Calu3 (cell line): ENCODE measurements at regions not wholly inside any gene's neighbourhood (a gene's known extent, or its start where the extent isn't known, plus 50 kb on each side); places are given as distances from the start of the nearest gene placed in this dataset.

Experiments used
- BruUV-seq: library from RNA; stranded (reverse); fragments of 400-500 nt; replicated peaks from 2 replicates; lab custom pipeline; 2021; lab: Mats Ljungman, UMichigan
- CTCF ChIA-PET: fragments of 300-600 bp; sonication (Branson Sonifier 250); formaldehyde crosslinking; loops from one replicate; lab custom pipeline; 2022; ENCODE audit warnings: antibody characterized with exemption; lab: Charles Lee
- DNase-seq: peaks from one replicate; pipeline ENCODE4 v3.0.0; 2022
- H3K27ac Mint-ChIP-seq: one replicate; pipeline ENCODE4 v1.8.0; 2022; ENCODE audit warnings: mixed read lengths; ENCODE audit not compliant: unreplicated experiment
- H3K27me3 Mint-ChIP-seq: one replicate; pipeline ENCODE4 v1.8.0; 2022; ENCODE audit warnings: mixed read lengths; ENCODE audit not compliant: unreplicated experiment
- H3K36me3 Mint-ChIP-seq: one replicate; pipeline ENCODE4 v1.8.0; 2022; ENCODE audit warnings: mild to moderate bottlenecking, moderate library complexity, mixed read lengths; ENCODE audit not compliant: insufficient read depth, unreplicated experiment
- H3K4me1 Mint-ChIP-seq: one replicate; pipeline ENCODE4 v1.8.0; 2022; ENCODE audit warnings: mild to moderate bottlenecking, low read depth, mixed read lengths; ENCODE audit not compliant: unreplicated experiment
- H3K4me3 Mint-ChIP-seq: one replicate; pipeline ENCODE4 v1.8.0; 2022; ENCODE audit warnings: mild to moderate bottlenecking, low read depth, moderate library complexity, mixed read lengths; ENCODE audit not compliant: unreplicated experiment
- H3K9me3 Mint-ChIP-seq: one replicate; pipeline ENCODE4 v1.8.0; 2022; ENCODE audit warnings: low read depth, mixed read lengths; ENCODE audit not compliant: unreplicated experiment
- intact Hi-C: fragments of 100-400 bp; cut with micrococcal nuclease; formaldehyde crosslinking; loops from one replicate; pipeline ENCODE4 v1.10.0; 2022; ENCODE audit not compliant: unreplicated experiment
- TF ChIP-seq, protein P1 (sequence below): fragments of 200-600 bp; IDR thresholded peaks from one replicate; pipeline ENCODE4 v1.8.0; 2022; ENCODE audit warnings: antibody characterized with exemption; ENCODE audit not compliant: unreplicated experiment

DNA sequence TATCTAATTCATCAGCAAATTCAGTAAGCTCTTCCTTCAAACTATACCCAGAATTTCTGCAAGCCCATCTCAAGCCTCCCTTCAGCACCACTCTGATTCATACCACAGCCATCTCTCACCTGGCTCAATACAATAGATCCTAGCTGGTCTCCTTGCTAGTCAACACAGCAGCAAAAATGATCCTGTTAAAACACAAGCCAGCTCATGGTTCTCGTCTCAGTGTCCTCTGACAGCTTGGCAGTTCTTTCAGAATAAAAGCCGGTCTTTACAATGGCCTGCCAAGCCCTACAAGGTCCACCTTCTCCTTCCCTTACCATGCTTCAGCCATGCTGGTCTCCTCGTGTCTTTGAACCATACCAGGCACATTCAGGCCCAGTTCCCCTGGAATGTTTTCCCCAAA lies 296.9 kb upstream of the RND3 start:
- CTCF ChIA-PET: no interaction called here
- H3K4me3 Mint-ChIP-seq: no peak overlapping the region
- H3K27ac Mint-ChIP-seq: no peak overlapping the region

DNA sequence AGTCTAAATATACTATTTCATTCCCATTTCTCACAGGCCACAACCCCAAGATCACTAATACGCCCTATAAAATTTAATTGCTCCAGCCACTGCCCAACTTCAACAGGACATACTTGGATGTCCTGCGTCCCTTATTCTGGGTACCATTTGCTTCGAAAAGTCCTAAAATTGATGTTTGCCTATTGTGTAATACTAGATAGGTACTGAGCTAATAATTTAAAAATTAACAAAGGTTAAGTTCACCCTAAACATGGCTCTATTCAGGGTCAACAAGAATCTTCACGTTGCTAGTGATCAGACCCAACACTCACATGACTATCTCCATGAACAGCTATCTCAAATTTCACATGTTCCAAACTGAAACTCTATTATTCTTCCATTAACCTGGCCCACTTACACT lies 296.4 kb upstream of the RND3 start:
- Mint-ChIP-seq H3K27me3 (no peaks in the 10 kb centered on the region), H3K4me3 (no peak overlapping the region), H3K9me3 (no peaks in the 10 kb centered on the region), H3K36me3 (no peaks in the 10 kb centered on the region), H3K4me1 (no peaks in the 10 kb centered on the region), H3K27ac (no peak overlapping the region)
- BruUV-seq: no TSS peak
- DNase-seq: no peak
- intact Hi-C loops: no loop called here
- CTCF ChIA-PET: no interaction called here
- TF ChIP-seq, protein P1, sequence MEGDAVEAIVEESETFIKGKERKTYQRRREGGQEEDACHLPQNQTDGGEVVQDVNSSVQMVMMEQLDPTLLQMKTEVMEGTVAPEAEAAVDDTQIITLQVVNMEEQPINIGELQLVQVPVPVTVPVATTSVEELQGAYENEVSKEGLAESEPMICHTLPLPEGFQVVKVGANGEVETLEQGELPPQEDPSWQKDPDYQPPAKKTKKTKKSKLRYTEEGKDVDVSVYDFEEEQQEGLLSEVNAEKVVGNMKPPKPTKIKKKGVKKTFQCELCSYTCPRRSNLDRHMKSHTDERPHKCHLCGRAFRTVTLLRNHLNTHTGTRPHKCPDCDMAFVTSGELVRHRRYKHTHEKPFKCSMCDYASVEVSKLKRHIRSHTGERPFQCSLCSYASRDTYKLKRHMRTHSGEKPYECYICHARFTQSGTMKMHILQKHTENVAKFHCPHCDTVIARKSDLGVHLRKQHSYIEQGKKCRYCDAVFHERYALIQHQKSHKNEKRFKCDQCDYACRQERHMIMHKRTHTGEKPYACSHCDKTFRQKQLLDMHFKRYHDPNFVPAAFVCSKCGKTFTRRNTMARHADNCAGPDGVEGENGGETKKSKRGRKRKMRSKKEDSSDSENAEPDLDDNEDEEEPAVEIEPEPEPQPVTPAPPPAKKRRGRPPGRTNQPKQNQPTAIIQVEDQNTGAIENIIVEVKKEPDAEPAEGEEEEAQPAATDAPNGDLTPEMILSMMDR: no peak

More for the DNA sequence above, 296.9 kb upstream of the RND3 start:
- TF ChIP-seq, protein P1: no peak
- Mint-ChIP-seq H3K4me1 (no peaks in the 10 kb centered on the region), H3K27me3 (no peaks in the 10 kb centered on the region), H3K36me3 (no peaks in the 10 kb centered on the region), H3K9me3 (no peaks in the 10 kb centered on the region)
- no peak for DNase-seq
- intact Hi-C loops: no loop called here
- BruUV-seq: no TSS peak

DNA sequence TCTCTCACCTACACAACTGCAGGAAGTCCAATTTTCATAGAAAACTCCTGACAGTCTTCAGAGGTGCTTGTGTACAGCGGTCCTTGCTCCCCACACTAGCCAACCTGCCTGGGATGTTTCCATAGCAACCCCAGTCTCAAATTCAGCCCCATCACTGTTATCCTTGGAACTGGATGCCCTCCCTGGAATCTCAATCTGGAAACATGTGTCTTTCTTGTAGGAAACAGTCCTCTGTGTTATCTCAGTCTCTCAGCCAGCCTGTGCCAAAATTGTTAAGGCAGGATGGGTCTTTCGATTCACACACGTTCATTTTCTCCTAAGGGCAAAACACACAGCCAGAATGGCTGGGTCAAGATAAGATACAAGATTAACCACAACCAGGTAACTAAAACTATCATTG lies 295.5 kb upstream of the RND3 start:
- H3K27me3 Mint-ChIP-seq: no peaks in the 10 kb centered on the region
- no peaks in the 10 kb centered on the region for H3K9me3 Mint-ChIP-seq
- intact Hi-C loops: no loop called here
- TF ChIP-seq, protein P1: no peak
- CTCF ChIA-PET: no interaction called here
- H3K36me3 Mint-ChIP-seq: no peaks in the 10 kb centered on the region
- H3K4me1 Mint-ChIP-seq: no peaks in the 10 kb centered on the region
- H3K27ac Mint-ChIP-seq: no peak overlapping the region
- no TSS peak for BruUV-seq
- DNase-seq: no peak
- H3K4me3 Mint-ChIP-seq: no peak overlapping the region

DNA sequence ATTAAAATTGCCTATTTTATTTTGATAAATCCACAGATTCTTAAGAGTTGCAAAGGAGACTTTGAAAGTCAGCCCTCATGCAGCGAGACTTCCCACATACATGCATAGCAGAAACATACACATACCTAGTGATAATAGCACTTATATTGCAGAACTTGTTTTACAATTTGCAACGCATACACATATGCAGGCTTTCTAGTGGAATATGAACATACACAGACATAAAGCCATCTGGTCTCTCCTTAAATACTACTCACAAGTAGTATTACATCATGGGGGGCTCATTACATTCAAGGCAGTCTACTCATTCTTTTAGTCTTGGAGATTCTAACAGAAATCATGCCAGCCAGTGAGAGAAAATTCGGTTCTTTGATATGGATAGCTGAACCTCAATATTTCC lies 295.1 kb upstream of the RND3 start:
- no peaks in the 10 kb centered on the region for H3K36me3 Mint-ChIP-seq
- no peaks in the 10 kb centered on the region for H3K27me3 Mint-ChIP-seq
- TF ChIP-seq, protein P1: no peak
- no peak overlapping the region for H3K27ac Mint-ChIP-seq
- intact Hi-C loops: no loop called here
- H3K4me1 Mint-ChIP-seq: no peaks in the 10 kb centered on the region
- no peak for DNase-seq
- no TSS peak for BruUV-seq
- CTCF ChIA-PET: no interaction called here
- no peaks in the 10 kb centered on the region for H3K9me3 Mint-ChIP-seq
- no peak overlapping the region for H3K4me3 Mint-ChIP-seq
